HG02973 (cell line): ENCODE measurements at regions not wholly inside any gene's neighbourhood (a gene's known extent, or its start where the extent isn't known, plus 50 kb on each side); places are given as distances from the start of the nearest gene placed in this dataset.
"Not testable (repeated sequence)": the region's sequence is repeated elsewhere in the genome, so short reads cannot be mapped to it uniquely, and the experiment has no call there.

Experiments used
- ATAC-seq: cut with Tn5 transposase; IDR thresholded peaks from one replicate; pipeline ENCODE4 v1.9.1; 2021; ENCODE audit warnings: moderate library complexity; ENCODE audit not compliant: unreplicated experiment

GRCh38 chr6:130494729-130495128 lies 128.9 kb downstream of the TMEM200A start:
- no peak for ATAC-seq

- no peak for ATAC-seq
Measured at GRCh38 chr6:130500693-130501092, 134.9 kb downstream of the TMEM200A start.

GRCh38 chr6:130503146-130503545 lies 137.3 kb downstream of the TMEM200A start:
- ATAC-seq = no peak

- no peak for ATAC-seq
Measured at GRCh38 chr6:130505808-130506598, 140.2 kb downstream of the TMEM200A start.

- ATAC-seq = not testable (repeated sequence)
Measured at GRCh38 chr6:130507005-130507665, 141.3 kb downstream of the TMEM200A start.

GRCh38 chr6:130507666-130508028 lies 141.8 kb downstream of the TMEM200A start:
- ATAC-seq = no peak

GRCh38 chr6:130513770-130514169 lies 148.0 kb downstream of the TMEM200A start:
- peak; percentile 55 for ATAC-seq

- ATAC-seq = no peak
Measured at GRCh38 chr6:130514712-130515111, 148.9 kb downstream of the TMEM200A start.

GRCh38 chr6:130515306-130515705 lies 149.5 kb downstream of the TMEM200A start:
- ATAC-seq = no peak

- ATAC-seq = no peak
Measured at GRCh38 chr6:130516604-130517003, 150.8 kb downstream of the TMEM200A start.

GRCh38 chr6:130517444-130517931 lies 151.7 kb downstream of the TMEM200A start:
- peak; percentile 69 for ATAC-seq

GRCh38 chr6:130518588-130518987 lies 152.8 kb downstream of the TMEM200A start:
- no peak for ATAC-seq

- no peak for ATAC-seq
Measured at GRCh38 chr6:130520221-130520620, 154.4 kb downstream of the TMEM200A start.

GRCh38 chr6:130520801-130521200 lies 155.0 kb downstream of the TMEM200A start:
- ATAC-seq = no peak

- ATAC-seq = no peak
Measured at GRCh38 chr6:130524552-130524951, 158.7 kb downstream of the TMEM200A start.

- ATAC-seq = no peak
Measured at GRCh38 chr6:130525408-130525807, 159.6 kb downstream of the TMEM200A start.

- ATAC-seq = no peak
Measured at GRCh38 chr6:130526466-130526865, 160.6 kb downstream of the TMEM200A start.

- ATAC-seq = no peak
Measured at GRCh38 chr6:130527173-130527572, 161.4 kb downstream of the TMEM200A start.

- ATAC-seq = no peak
Measured at GRCh38 chr6:130529569-130530149, 163.8 kb downstream of the TMEM200A start.

- ATAC-seq = no peak
Measured at GRCh38 chr6:130534627-130535026, 168.8 kb downstream of the TMEM200A start.

GRCh38 chr6:130535242-130535641 lies 169.4 kb downstream of the TMEM200A start:
- no peak for ATAC-seq

GRCh38 chr6:130537447-130537846 lies 171.6 kb downstream of the TMEM200A start:
- ATAC-seq = no peak
